ENCODE measurements at regions not wholly inside any gene's neighbourhood (a gene's known extent, or its start where the extent isn't known, plus 50 kb on each side); places are given as distances from the start of the nearest gene placed in this dataset.

DNA sequence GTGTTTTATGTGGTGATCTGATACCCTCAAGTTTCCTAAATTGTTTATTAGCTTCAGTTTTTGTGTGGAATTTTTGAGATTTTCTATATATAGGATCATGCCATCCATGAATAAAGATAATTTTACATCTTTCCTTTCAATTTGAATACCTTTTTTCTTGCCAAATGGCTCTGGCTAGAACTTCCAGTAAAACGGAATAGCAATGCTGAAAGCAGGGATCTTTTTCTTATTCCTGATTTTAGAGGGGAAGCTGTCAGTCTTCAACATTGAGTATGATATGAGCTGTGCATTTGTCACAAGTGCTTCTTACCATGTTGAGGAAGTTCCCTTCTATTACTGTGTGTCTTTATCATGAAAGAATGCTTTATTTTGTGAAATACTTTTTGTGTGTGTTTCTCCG, 618.8 kb downstream of the FGF9 start:
- Mint-ChIP-seq H3K4me1 (ENCODE audit: low read depth, unreplicated experiment) (no peaks in the 10 kb centered on the region), H3K36me3 (ENCODE audit: low read depth, unreplicated experiment) (no peaks in the 10 kb centered on the region), H3K27me3 (ENCODE audit: low read depth, unreplicated experiment) (peaks cover 4% of the 10 kb centered on the region), H3K4me3 (ENCODE audit: unreplicated experiment) (no peak overlapping the region), H3K9me3 (ENCODE audit: unreplicated experiment) (no peaks in the 10 kb centered on the region), H3K27ac (ENCODE audit: unreplicated experiment) (no peak overlapping the region)
- TF ChIP-seq, protein P1, sequence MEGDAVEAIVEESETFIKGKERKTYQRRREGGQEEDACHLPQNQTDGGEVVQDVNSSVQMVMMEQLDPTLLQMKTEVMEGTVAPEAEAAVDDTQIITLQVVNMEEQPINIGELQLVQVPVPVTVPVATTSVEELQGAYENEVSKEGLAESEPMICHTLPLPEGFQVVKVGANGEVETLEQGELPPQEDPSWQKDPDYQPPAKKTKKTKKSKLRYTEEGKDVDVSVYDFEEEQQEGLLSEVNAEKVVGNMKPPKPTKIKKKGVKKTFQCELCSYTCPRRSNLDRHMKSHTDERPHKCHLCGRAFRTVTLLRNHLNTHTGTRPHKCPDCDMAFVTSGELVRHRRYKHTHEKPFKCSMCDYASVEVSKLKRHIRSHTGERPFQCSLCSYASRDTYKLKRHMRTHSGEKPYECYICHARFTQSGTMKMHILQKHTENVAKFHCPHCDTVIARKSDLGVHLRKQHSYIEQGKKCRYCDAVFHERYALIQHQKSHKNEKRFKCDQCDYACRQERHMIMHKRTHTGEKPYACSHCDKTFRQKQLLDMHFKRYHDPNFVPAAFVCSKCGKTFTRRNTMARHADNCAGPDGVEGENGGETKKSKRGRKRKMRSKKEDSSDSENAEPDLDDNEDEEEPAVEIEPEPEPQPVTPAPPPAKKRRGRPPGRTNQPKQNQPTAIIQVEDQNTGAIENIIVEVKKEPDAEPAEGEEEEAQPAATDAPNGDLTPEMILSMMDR (IDR thresholded peaks at IDR 0.05; ENCODE audit: insufficient read depth, low read depth, low read length): no peak
- no peak for TF ChIP-seq EZH2 (IDR thresholded peaks at IDR 0.05; ENCODE audit: insufficient read depth, low read length)
- H3K27me3 ChIP-seq (ENCODE audit: insufficient read depth, low read length): no peaks in the 10 kb centered on the region
- no peak overlapping the region for H3K27ac ChIP-seq (ENCODE audit: low read depth, low read length)
- H2AFZ ChIP-seq (ENCODE audit: low read depth, low read length): no peak overlapping the region
- DNase-seq (ENCODE audit: low read depth) (no peak), FAIRE-seq (no peak)
- H3K36me3 ChIP-seq (ENCODE audit: insufficient read depth, low read length): no peaks in the 10 kb centered on the region
- no peak overlapping the region for H3K4me3 ChIP-seq (ENCODE audit: insufficient read depth, low read depth, low read length)
- H3K9me3 ChIP-seq (ENCODE audit: insufficient read depth, low read depth, low read length): peaks cover 3% of the 10 kb centered on the region
- no peak overlapping the region for H3K9ac ChIP-seq (ENCODE audit: low read length)
- H3K79me2 ChIP-seq (ENCODE audit: insufficient read depth, low read length): no peaks in the 10 kb centered on the region
- no peaks in the 10 kb centered on the region for H4K20me1 ChIP-seq (ENCODE audit: insufficient read depth, low read length)
- no peaks in the 10 kb centered on the region for H3K4me1 ChIP-seq (ENCODE audit: insufficient read depth, low read length)
- no peak overlapping the region for H3K4me2 ChIP-seq (ENCODE audit: low read length)

DNA sequence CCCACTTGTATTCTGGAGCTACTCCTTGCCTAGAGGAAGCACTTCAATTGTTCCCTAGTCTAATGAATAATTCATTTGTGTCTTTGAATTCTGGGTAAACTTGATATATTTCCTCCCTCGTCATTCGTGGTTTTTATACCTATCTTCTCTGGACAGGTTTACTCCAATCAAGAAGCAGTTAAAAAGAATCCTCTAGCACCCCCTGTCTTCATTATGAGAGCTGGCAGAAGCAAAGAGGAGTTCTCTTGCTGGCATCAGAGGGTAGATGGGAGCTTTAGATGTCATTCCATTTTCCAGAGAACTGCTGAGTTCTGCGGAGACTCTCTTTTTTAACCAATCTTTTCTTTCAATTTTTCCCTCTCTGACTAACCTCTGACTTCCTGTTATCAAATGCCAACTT, 627.7 kb downstream of the FGF9 start:
- no peak overlapping the region for H3K9ac ChIP-seq (ENCODE audit: low read length)
- Mint-ChIP-seq H3K4me1 (ENCODE audit: low read depth, unreplicated experiment) (no peaks in the 10 kb centered on the region), H3K27ac (ENCODE audit: unreplicated experiment) (no peak overlapping the region), H3K27me3 (ENCODE audit: low read depth, unreplicated experiment) (no peaks in the 10 kb centered on the region), H3K36me3 (ENCODE audit: low read depth, unreplicated experiment) (no peaks in the 10 kb centered on the region), H3K9me3 (ENCODE audit: unreplicated experiment) (peaks cover 14% of the 10 kb centered on the region), H3K4me3 (ENCODE audit: unreplicated experiment) (no peak overlapping the region)
- H3K27me3 ChIP-seq (ENCODE audit: insufficient read depth, low read length): no peaks in the 10 kb centered on the region
- H2AFZ ChIP-seq (ENCODE audit: low read depth, low read length): no peak overlapping the region
- peaks cover 11% of the 10 kb centered on the region for H3K9me3 ChIP-seq (ENCODE audit: insufficient read depth, low read depth, low read length)
- FAIRE-seq (no peak), DNase-seq (ENCODE audit: low read depth) (no peak)
- no peak overlapping the region for H3K4me3 ChIP-seq (ENCODE audit: insufficient read depth, low read depth, low read length)
- no peaks in the 10 kb centered on the region for H3K4me1 ChIP-seq (ENCODE audit: insufficient read depth, low read length)
- H4K20me1 ChIP-seq (ENCODE audit: insufficient read depth, low read length): no peaks in the 10 kb centered on the region
- H3K36me3 ChIP-seq (ENCODE audit: insufficient read depth, low read length): no peaks in the 10 kb centered on the region
- H3K4me2 ChIP-seq (ENCODE audit: low read length): no peak overlapping the region
- TF ChIP-seq EZH2 (IDR thresholded peaks at IDR 0.05; ENCODE audit: insufficient read depth, low read length): no peak
- TF ChIP-seq, protein P1 (IDR thresholded peaks at IDR 0.05; ENCODE audit: insufficient read depth, low read depth, low read length): no peak
- H3K79me2 ChIP-seq (ENCODE audit: insufficient read depth, low read length): no peaks in the 10 kb centered on the region
- H3K27ac ChIP-seq (ENCODE audit: low read depth, low read length): no peak overlapping the region

DNA sequence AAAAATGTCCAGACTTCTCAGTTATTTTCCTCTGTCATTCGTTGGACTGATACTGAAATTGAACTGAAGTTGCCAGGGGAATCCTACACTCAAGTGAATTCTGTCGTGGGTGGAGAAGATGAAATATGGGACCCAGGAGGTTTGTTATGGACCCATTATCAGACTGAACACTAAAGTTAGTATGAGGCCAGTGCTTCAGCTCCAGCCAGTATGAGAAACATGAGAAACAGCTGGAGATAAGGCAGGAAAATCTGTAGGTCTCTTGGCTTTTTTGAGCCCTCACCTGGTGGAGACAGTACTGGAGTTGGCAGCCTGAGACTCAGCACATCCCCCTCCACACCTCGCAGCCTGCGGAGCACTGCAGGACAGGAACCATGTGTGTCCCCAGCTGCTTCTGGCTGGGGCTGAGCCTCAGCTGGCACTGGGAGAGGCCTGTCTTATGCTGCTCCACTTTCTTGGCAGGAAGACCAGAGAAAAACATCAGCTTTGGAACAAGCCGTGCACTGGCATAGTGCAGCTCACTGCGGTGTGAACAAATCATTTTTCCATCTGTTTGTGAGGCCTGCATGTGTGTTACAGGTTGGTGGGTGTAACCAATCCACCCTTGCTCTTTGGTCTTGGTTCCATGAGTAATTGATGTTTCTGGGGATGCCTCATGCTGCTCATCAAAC, 641.0 kb downstream of the FGF9 start:
- H3K9ac ChIP-seq (ENCODE audit: low read length): no peak overlapping the region
- Mint-ChIP-seq H3K27ac (ENCODE audit: unreplicated experiment) (no peak overlapping the region), H3K9me3 (ENCODE audit: unreplicated experiment) (peaks cover 3% of the 10 kb centered on the region), H3K27me3 (ENCODE audit: low read depth, unreplicated experiment) (no peaks in the 10 kb centered on the region), H3K4me1 (ENCODE audit: low read depth, unreplicated experiment) (no peaks in the 10 kb centered on the region), H3K4me3 (ENCODE audit: unreplicated experiment) (no peak overlapping the region), H3K36me3 (ENCODE audit: low read depth, unreplicated experiment) (no peaks in the 10 kb centered on the region)
- H3K9me3 ChIP-seq (ENCODE audit: insufficient read depth, low read depth, low read length): no peaks in the 10 kb centered on the region
- no peak overlapping the region for H3K4me3 ChIP-seq (ENCODE audit: insufficient read depth, low read depth, low read length)
- FAIRE-seq (no peak), DNase-seq (ENCODE audit: low read depth) (no peak)
- no peaks in the 10 kb centered on the region for H3K27me3 ChIP-seq (ENCODE audit: insufficient read depth, low read length)
- H4K20me1 ChIP-seq (ENCODE audit: insufficient read depth, low read length): no peaks in the 10 kb centered on the region
- no peak overlapping the region for H2AFZ ChIP-seq (ENCODE audit: low read depth, low read length)
- no peaks in the 10 kb centered on the region for H3K36me3 ChIP-seq (ENCODE audit: insufficient read depth, low read length)
- H3K4me2 ChIP-seq (ENCODE audit: low read length): no peak overlapping the region
- no peaks in the 10 kb centered on the region for H3K4me1 ChIP-seq (ENCODE audit: insufficient read depth, low read length)
- no peak overlapping the region for H3K27ac ChIP-seq (ENCODE audit: low read depth, low read length)
- TF ChIP-seq EZH2 (IDR thresholded peaks at IDR 0.05; ENCODE audit: insufficient read depth, low read length): no peak
- no peaks in the 10 kb centered on the region for H3K79me2 ChIP-seq (ENCODE audit: insufficient read depth, low read length)
